HEK293 (cell line): ENCODE measurements at regions not wholly inside any gene's neighbourhood (a gene's known extent, or its start where the extent isn't known, plus 50 kb on each side); places are given as distances from the start of the nearest gene placed in this dataset.

ENCODE experiments used
- CTCF ChIA-PET: fragments of 350-600 bp; formaldehyde crosslinking; extraction: SDS; loops from one replicate; lab custom pipeline; 2021; ENCODE audit warnings: antibody characterized with exemption; lab: Yijun Ruan, JAX
- POLR2A ChIA-PET: fragments of 300-600 bp; formaldehyde crosslinking; extraction: SDS; loops from one replicate; lab custom pipeline; 2020; ENCODE audit warnings: antibody characterized with exemption, inconsistent platforms; lab: Yijun Ruan, JAX
- H3K27ac ChIP-seq: fragments of 200-500 bp; sonication (Bioruptor generic); 2 replicates; pipeline ENCODE4 v1.5.1; 2014; ENCODE audit warnings: low read depth, low read length, control low read depth, inconsistent platforms; ENCODE audit errors: extremely low read depth
- H3K36me3 ChIP-seq, 2 experiments: fragments of 200-500 bp in 1 of 2; sonication (Bioruptor generic) in 1 of 2; 1 replicate in 1 of 2; 2 replicates in 1 of 2; pipeline ENCODE4 v1.5.1; 2014 to 2017; ENCODE audit warnings: inconsistent platforms in 2 of 2, low read length in 2 of 2; ENCODE audit not compliant: control insufficient read depth in 2 of 2, insufficient read depth in 1 of 2
- H3K4me1 ChIP-seq: fragments of 200-500 bp; sonication (Bioruptor generic); 2 replicates; pipeline ENCODE4 v1.5.1; 2014; ENCODE audit warnings: mild to moderate bottlenecking, low read length, inconsistent platforms; ENCODE audit not compliant: control insufficient read depth, insufficient read depth
- H3K4me3 ChIP-seq: 2 replicates; pipeline ENCODE4 v1.5.1; 2011; ENCODE audit warnings: low read depth, mild to moderate bottlenecking, control low read depth, low read length, moderate library complexity
- H3K9me3 ChIP-seq: fragments of 200-500 bp; sonication (Bioruptor generic); 2 replicates; pipeline ENCODE4 v1.5.1; 2014; ENCODE audit warnings: low read depth, low read length, inconsistent platforms; ENCODE audit not compliant: control insufficient read depth, insufficient read depth
- BCL11B ChIP-seq: fragments of 450-650 bp; formaldehyde crosslinking; IDR thresholded peaks from 2 replicates; pipeline ENCODE4 v1.5.1; 2016; ENCODE audit warnings: low read depth, missing biosample characterization, missing genetic modification characterization
- HOXD13 ChIP-seq: sonication (generic); formaldehyde crosslinking; IDR thresholded peaks from 2 replicates; pipeline ENCODE4 v1.8.0; 2022; ENCODE audit warnings: missing genetic modification reagents, borderline replicate concordance
- PRDM10 ChIP-seq: fragments of 450-650 bp; formaldehyde crosslinking; IDR thresholded peaks from 2 replicates; pipeline ENCODE4 v1.5.1; 2016; ENCODE audit warnings: missing biosample characterization, missing genetic modification characterization
- PRDM6 ChIP-seq: fragments of 450-650 bp; formaldehyde crosslinking; IDR thresholded peaks from 2 replicates; pipeline ENCODE4 v1.5.1; 2017; ENCODE audit warnings: missing biosample characterization, missing genetic modification characterization
- REPIN1 ChIP-seq: fragments of 450-650 bp; formaldehyde crosslinking; IDR thresholded peaks from 2 replicates; pipeline ENCODE4 v1.5.1; 2017; ENCODE audit warnings: missing biosample characterization, missing genetic modification characterization, low read depth
- YY1 ChIP-seq: fragments of 450-650 bp; formaldehyde crosslinking; IDR thresholded peaks from 2 replicates; pipeline ENCODE4 v1.5.1; 2018; ENCODE audit warnings: missing biosample characterization, missing genetic modification characterization
- ZBTB11 ChIP-seq: fragments of 450-650 bp; formaldehyde crosslinking; conservative IDR thresholded peaks from 2 replicates; pipeline ENCODE4 v1.5.1; 2016; ENCODE audit warnings: low read depth, missing biosample characterization, missing genetic modification characterization
- ZBTB17 ChIP-seq: fragments of 450-650 bp; formaldehyde crosslinking; IDR thresholded peaks from 2 replicates; pipeline ENCODE4 v1.5.1; 2016; ENCODE audit warnings: missing biosample characterization, missing genetic modification characterization
- ZNF114 ChIP-seq: fragments of 450-650 bp; formaldehyde crosslinking; IDR thresholded peaks from 2 replicates; pipeline ENCODE4 v1.5.0; 2017; ENCODE audit warnings: missing biosample characterization, missing genetic modification characterization
- ZNF26 ChIP-seq: fragments of 450-650 bp; formaldehyde crosslinking; IDR thresholded peaks from 2 replicates; pipeline ENCODE4 v1.5.1; 2016; ENCODE audit warnings: missing biosample characterization, missing genetic modification characterization
- ZNF501 ChIP-seq: fragments of 450-650 bp; formaldehyde crosslinking; IDR thresholded peaks from 2 replicates; pipeline ENCODE4 v1.5.1; 2016; ENCODE audit warnings: missing biosample characterization, missing genetic modification characterization
- ZNF521 ChIP-seq: fragments of 450-650 bp; formaldehyde crosslinking; IDR thresholded peaks from 2 replicates; pipeline ENCODE4 v1.5.1; 2017; ENCODE audit warnings: missing biosample characterization, mild to moderate bottlenecking, missing genetic modification characterization
- ZNF558 ChIP-seq: fragments of 450-650 bp; formaldehyde crosslinking; IDR thresholded peaks from 2 replicates; pipeline ENCODE4 v1.5.1; 2016; ENCODE audit warnings: missing biosample characterization, missing genetic modification characterization
- ZNF600 ChIP-seq: fragments of 450-650 bp; formaldehyde crosslinking; IDR thresholded peaks from 2 replicates; pipeline ENCODE4 v1.5.1; 2016; ENCODE audit warnings: missing biosample characterization, missing genetic modification characterization
- ZNF626 ChIP-seq: fragments of 450-650 bp; sonication (Bioruptor Pico); formaldehyde crosslinking; IDR thresholded peaks from 2 replicates; pipeline ENCODE4 v1.5.1; 2018; ENCODE audit warnings: missing biosample characterization, missing genetic modification characterization, inconsistent platforms
- ZNF747 ChIP-seq: fragments of 450-650 bp; formaldehyde crosslinking; IDR thresholded peaks from 2 replicates; pipeline ENCODE4 v1.5.1; 2016; ENCODE audit warnings: missing biosample characterization, missing genetic modification characterization
- ZSCAN16 ChIP-seq: fragments of 450-650 bp; formaldehyde crosslinking; IDR thresholded peaks from 2 replicates; pipeline ENCODE4 v1.5.1; 2016; ENCODE audit warnings: missing biosample characterization, missing genetic modification characterization
- TF ChIP-seq, protein P1 (sequence below): IDR thresholded peaks from 2 replicates; pipeline ENCODE4 v1.6.1; 2011; ENCODE audit warnings: mild to moderate bottlenecking, low read depth, low read length, borderline replicate concordance
- TF ChIP-seq, protein P2 (sequence below): fragments of 450-650 bp; formaldehyde crosslinking; IDR thresholded peaks from 2 replicates; pipeline ENCODE4 v1.5.1; 2016; ENCODE audit warnings: missing biosample characterization, missing genetic modification characterization

DNA sequence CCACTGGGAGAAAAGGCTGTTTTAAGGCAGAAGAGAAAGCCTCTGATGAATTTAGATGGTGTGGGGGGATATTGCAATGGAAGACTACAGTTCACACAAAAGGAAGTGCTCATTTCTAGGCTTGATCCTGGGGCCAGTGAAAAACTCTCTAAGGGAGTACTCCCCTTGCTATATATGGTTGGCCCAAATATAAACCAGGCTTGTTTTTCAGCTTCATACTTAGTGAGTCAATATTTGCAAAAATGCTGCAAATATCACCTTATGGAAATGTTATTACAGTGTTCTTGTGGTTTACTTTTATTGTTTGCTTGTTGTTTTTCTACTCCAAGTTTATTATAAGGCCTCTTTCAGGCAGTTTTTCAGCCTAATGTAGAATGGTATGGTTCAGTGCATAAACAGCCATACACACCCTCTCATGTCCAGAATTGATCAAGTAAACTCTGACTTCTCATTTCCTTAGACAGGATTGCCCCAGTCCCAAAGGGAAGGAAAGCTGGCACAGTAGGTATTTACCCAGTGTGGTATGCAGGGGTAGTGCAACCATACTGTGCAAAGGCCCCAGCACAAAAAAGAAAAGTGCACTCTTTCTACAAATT, 115.1 kb downstream of the FEM1C start:
- no peaks in the 10 kb centered on the region for H3K9me3 ChIP-seq
- CTCF ChIA-PET, result interaction anchor here (0.6 to 1.2 kb wide), 2 partner anchors 145 to 212 kb away, joined by 3 read pairs; no protein-coding TSS in a partner anchor
- no peak overlapping the region for H3K4me3 ChIP-seq
- H3K4me1 ChIP-seq, result 0 out of 2 replicates have a peak, but pooled peaks cover 5% of the 10 kb centered on the region
- POLR2A ChIA-PET, result no interaction called here
- H3K27ac ChIP-seq, result no peak overlapping the region
- no peak for TF ChIP-seq REPIN1 (tag by site-specific recombination)
- TF ChIP-seq PRDM10 (tag by site-specific recombination), result no peak
- TF ChIP-seq PRDM6 (tag by site-specific recombination), result 0 out of 2 replicates have a peak, but pooled peaks have one; percentile 9
- no peak for TF ChIP-seq ZBTB17 (tag by site-specific recombination)
- no peaks in the 10 kb centered on the region for H3K36me3 ChIP-seq

DNA sequence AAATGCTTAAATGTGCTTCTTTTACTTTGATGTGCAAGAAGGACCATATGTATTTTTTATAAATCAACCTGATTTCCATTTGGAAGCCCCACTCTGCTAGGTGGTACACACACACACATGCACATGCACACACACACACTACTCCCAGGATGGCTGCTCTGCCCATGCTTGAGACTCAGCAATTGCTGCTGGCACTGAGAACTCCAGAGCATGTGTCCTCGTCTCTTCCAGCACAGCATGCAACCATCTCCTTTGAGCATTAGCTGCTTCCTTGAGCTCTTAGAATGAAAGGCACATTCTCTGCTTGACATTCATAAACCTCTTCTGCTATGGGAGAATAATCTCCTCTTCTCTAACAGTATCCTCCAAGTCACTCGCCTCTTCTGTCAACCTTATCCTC, 115.9 kb downstream of the FEM1C start:
- Histone ChIP-seq H3K36me3 (no peaks in the 10 kb centered on the region), H3K27ac (no peak overlapping the region), H3K9me3 (no peaks in the 10 kb centered on the region), H3K4me3 (no peak overlapping the region), H3K4me1 (0 out of 2 replicates have a peak, but pooled peaks cover 5% of the 10 kb centered on the region)
- ChIA-PET CTCF (no interaction called here), POLR2A (no interaction called here)
- TF ChIP-seq YY1 (tag by site-specific recombination) (no peak), ZNF747 (no peak), HOXD13 (CRISPR knock-in tag) (no peak), ZNF26 (tag by site-specific recombination) (no peak), ZNF626 (tag by site-specific recombination) (no peak), ZBTB11 (tag by site-specific recombination) (no peak), ZNF600 (tag by site-specific recombination) (no peak), BCL11B (tag by site-specific recombination) (no peak), ZNF501 (tag by site-specific recombination) (no peak), ZNF521 (tag by site-specific recombination) (no peak), ZNF558 (no peak), ZSCAN16 (no peak), PRDM6 (tag by site-specific recombination) (no peak), ZNF114 (no peak)
- TF ChIP-seq, protein P1, sequence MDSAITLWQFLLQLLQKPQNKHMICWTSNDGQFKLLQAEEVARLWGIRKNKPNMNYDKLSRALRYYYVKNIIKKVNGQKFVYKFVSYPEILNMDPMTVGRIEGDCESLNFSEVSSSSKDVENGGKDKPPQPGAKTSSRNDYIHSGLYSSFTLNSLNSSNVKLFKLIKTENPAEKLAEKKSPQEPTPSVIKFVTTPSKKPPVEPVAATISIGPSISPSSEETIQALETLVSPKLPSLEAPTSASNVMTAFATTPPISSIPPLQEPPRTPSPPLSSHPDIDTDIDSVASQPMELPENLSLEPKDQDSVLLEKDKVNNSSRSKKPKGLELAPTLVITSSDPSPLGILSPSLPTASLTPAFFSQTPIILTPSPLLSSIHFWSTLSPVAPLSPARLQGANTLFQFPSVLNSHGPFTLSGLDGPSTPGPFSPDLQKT, result no peak
- TF ChIP-seq, protein P2, sequence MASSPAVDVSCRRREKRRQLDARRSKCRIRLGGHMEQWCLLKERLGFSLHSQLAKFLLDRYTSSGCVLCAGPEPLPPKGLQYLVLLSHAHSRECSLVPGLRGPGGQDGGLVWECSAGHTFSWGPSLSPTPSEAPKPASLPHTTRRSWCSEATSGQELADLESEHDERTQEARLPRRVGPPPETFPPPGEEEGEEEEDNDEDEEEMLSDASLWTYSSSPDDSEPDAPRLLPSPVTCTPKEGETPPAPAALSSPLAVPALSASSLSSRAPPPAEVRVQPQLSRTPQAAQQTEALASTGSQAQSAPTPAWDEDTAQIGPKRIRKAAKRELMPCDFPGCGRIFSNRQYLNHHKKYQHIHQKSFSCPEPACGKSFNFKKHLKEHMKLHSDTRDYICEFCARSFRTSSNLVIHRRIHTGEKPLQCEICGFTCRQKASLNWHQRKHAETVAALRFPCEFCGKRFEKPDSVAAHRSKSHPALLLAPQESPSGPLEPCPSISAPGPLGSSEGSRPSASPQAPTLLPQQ (tag by site-specific recombination), result no peak
